Stomach (tissue), 4 donors: ENCODE measurements at regions not wholly inside any gene's neighbourhood (a gene's known extent, or its start where the extent isn't known, plus 50 kb on each side); places are given as distances from the start of the nearest gene placed in this dataset.

ENCODE experiments used
- POLR2A ChIP-seq, 4 donors: fragments of 450-650 bp; IDR thresholded peaks; one replicate each; pipeline ENCODE4 v1.6.1; 2016; ENCODE audit warnings: antibody characterized with exemption in 4 of 4, control low read depth in 2 of 4, mild to moderate bottlenecking in 1 of 4, moderate library complexity in 1 of 4
- POLR2AphosphoS5 ChIP-seq, 3 donors: sonication (generic); formaldehyde crosslinking; IDR thresholded peaks; one replicate each; pipeline ENCODE4 v1.6.1; 2016; ENCODE audit warnings: antibody characterized with exemption in 3 of 3
- TF ChIP-seq, protein P1 (sequence below), 7 experiments: fragments of 450-650 bp in 4 of 7; fragments of 200-600 bp in 3 of 7; sonication (generic) in 3 of 7; IDR thresholded peaks; one replicate each; pipeline ENCODE4 v1.5.1; 2016 to 2019; ENCODE audit warnings: antibody characterized with exemption in 7 of 7, control low read depth in 2 of 7, mild to moderate bottlenecking in 1 of 7

DNA sequence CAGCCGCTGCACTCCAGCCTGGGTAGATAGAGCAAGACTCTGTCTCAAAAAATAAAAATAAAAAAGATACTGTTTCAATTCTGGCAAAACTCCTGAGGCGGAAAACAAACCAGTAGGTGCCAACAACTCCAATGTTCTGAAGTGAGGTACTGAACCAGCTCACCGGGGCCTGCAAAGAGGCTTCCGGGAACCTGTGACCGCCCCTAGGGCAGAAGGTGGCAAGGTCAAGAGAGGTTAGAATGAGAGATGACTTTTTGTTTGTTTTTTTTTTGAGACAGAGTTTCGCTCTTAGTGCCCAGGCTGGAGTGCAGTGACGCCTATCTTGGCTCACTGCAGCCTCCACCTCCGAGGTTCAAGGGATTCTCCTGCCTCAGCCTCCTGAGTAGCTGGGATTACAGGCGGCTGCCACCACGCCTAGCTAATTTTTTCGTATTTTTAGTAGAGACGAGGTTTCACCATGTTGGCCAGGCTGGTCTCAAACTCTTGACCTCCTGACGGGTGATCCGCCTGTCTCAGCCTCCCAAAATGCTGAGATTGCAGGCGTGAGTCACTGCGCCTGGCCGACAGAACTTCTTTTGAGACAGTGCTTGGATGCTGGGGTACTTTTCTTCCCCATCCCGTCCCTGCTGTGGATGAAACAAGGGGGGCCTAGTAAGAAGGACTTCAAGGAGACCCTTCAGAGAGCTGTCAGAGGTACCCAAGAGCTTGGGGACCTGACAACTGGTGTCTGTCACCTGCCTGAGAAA, 91.9 kb upstream of the SLC25A33 start:
- TF ChIP-seq, protein P1, sequence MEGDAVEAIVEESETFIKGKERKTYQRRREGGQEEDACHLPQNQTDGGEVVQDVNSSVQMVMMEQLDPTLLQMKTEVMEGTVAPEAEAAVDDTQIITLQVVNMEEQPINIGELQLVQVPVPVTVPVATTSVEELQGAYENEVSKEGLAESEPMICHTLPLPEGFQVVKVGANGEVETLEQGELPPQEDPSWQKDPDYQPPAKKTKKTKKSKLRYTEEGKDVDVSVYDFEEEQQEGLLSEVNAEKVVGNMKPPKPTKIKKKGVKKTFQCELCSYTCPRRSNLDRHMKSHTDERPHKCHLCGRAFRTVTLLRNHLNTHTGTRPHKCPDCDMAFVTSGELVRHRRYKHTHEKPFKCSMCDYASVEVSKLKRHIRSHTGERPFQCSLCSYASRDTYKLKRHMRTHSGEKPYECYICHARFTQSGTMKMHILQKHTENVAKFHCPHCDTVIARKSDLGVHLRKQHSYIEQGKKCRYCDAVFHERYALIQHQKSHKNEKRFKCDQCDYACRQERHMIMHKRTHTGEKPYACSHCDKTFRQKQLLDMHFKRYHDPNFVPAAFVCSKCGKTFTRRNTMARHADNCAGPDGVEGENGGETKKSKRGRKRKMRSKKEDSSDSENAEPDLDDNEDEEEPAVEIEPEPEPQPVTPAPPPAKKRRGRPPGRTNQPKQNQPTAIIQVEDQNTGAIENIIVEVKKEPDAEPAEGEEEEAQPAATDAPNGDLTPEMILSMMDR (IDR thresholded peaks at IDR 0.05): no peak
- no peak for TF ChIP-seq POLR2AphosphoS5 (IDR thresholded peaks at IDR 0.05)
- TF ChIP-seq POLR2A (IDR thresholded peaks at IDR 0.05): no peak
